Stimulated activated naive CD8-positive, alpha-beta T cell treated with anti-CD3 and anti-CD28 coated beads, Interleukin-15, Interleukin-2, amounts not matched to agents 100 ng/mL and 50 ng/mL, for 24 hours (primary cell): ENCODE measurements at regions not wholly inside any gene's neighbourhood (a gene's known extent, or its start where the extent isn't known, plus 50 kb on each side); places are given as distances from the start of the nearest gene placed in this dataset.
"Not testable (repeated sequence)": the region's sequence is repeated elsewhere in the genome, so short reads cannot be mapped to it uniquely, and the experiment has no call there.

Source experiments
- H3K27ac Mint-ChIP-seq: one replicate; pipeline ENCODE4 v1.8.0; 2021; ENCODE audit warnings: mild to moderate bottlenecking, mixed read lengths
- H3K27me3 Mint-ChIP-seq: one replicate; pipeline ENCODE4 v1.8.0; 2021; ENCODE audit warnings: mixed read lengths
- H3K36me3 Mint-ChIP-seq: one replicate; pipeline ENCODE4 v1.8.0; 2021; ENCODE audit warnings: low read depth, mixed read lengths
- H3K4me1 Mint-ChIP-seq: one replicate; pipeline ENCODE4 v1.8.0; 2021; ENCODE audit warnings: low read depth, mixed read lengths
- H3K4me3 Mint-ChIP-seq: one replicate; pipeline ENCODE4 v1.8.0; 2021; ENCODE audit warnings: mild to moderate bottlenecking, mixed read lengths
- H3K9me3 Mint-ChIP-seq: one replicate; pipeline ENCODE4 v1.8.0; 2021; ENCODE audit warnings: mixed read lengths

- H3K9me3 Mint-ChIP-seq, H3K4me3 Mint-ChIP-seq, H3K27me3 Mint-ChIP-seq, H3K36me3 Mint-ChIP-seq, H3K4me1 Mint-ChIP-seq, H3K27ac Mint-ChIP-seq: not testable (repeated sequence)
These were observed 1086.2 kb upstream of the GJE1 start for GRCh38 chr6:141046496-141046895.

DNA sequence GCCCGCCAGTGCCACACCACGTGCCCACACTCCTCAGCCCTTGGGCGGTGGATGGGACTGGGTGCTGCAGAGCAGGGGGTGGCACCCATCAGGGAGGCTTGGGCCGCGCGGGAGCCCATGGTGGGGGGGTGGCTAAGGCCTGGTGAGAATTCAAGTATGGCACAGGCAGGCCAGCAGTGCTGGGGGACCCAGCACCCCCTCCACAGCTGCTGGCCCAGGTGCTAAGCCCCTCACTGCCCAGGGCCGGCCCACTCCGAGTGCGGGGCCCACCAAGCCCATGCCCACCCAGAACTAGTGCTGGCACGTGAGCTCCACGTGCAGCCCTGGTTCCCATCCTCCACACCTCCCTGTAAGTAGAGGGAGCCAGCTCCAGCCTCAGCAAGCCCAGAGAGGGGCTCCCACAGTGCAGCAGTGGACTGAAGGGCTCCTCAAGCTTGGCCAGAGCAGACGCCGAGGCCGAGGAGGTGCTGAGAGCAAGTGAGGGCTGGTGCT, 1091.1 kb upstream of the GJE1 start:
- Mint-ChIP-seq H3K27me3 (no peaks in the 10 kb centered on the region), H3K9me3 (no peaks in the 10 kb centered on the region), H3K4me3 (no peak overlapping the region), H3K4me1 (no peaks in the 10 kb centered on the region), H3K27ac (no peak overlapping the region), H3K36me3 (no peaks in the 10 kb centered on the region)

GRCh38 chr6:141035312-141036200, 1097.2 kb upstream of the GJE1 start:
- no peaks in the 10 kb centered on the region for H3K9me3 Mint-ChIP-seq
- no peaks in the 10 kb centered on the region for H3K4me1 Mint-ChIP-seq
- no peak overlapping the region for H3K4me3 Mint-ChIP-seq
- H3K27ac Mint-ChIP-seq: no peak overlapping the region
- no peaks in the 10 kb centered on the region for H3K36me3 Mint-ChIP-seq
- H3K27me3 Mint-ChIP-seq: no peaks in the 10 kb centered on the region

DNA sequence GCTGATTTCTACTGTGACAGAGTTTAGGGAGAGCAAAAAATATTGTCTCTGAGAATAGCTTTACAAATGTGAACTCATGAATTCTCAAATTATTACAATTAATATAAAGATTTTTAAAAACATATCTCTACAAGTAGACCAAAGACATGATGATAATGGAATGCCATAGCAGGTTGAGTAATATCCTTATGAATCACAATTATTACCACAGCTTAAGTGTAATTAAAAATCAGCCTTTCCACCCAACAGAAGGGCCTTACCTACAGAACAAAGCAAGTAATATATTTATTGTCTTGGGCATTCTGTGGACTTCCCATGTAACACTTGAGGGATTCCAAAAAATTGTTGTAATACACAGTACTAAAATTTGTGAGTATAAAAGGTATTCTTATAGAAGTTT, 1099.6 kb upstream of the GJE1 start:
- no peaks in the 10 kb centered on the region for H3K9me3 Mint-ChIP-seq
- no peak overlapping the region for H3K27ac Mint-ChIP-seq
- H3K4me1 Mint-ChIP-seq: no peaks in the 10 kb centered on the region
- H3K4me3 Mint-ChIP-seq: no peak overlapping the region
- H3K27me3 Mint-ChIP-seq: no peaks in the 10 kb centered on the region
- no peaks in the 10 kb centered on the region for H3K36me3 Mint-ChIP-seq

- no peak overlapping the region for H3K4me3 Mint-ChIP-seq
- H3K9me3 Mint-ChIP-seq: no peaks in the 10 kb centered on the region
- no peaks in the 10 kb centered on the region for H3K4me1 Mint-ChIP-seq
- no peaks in the 10 kb centered on the region for H3K36me3 Mint-ChIP-seq
- H3K27ac Mint-ChIP-seq: no peak overlapping the region
- no peaks in the 10 kb centered on the region for H3K27me3 Mint-ChIP-seq
These were observed 1102.8 kb upstream of the GJE1 start for GRCh38 chr6:141029908-141030307.

GRCh38 chr6:141028791-141029280, 1103.9 kb upstream of the GJE1 start:
- no peaks in the 10 kb centered on the region for H3K4me1 Mint-ChIP-seq
- no peak overlapping the region for H3K27ac Mint-ChIP-seq
- H3K36me3 Mint-ChIP-seq: no peaks in the 10 kb centered on the region
- no peaks in the 10 kb centered on the region for H3K27me3 Mint-ChIP-seq
- H3K4me3 Mint-ChIP-seq: no peak overlapping the region
- no peaks in the 10 kb centered on the region for H3K9me3 Mint-ChIP-seq

GRCh38 chr6:141026504-141026903, 1106.2 kb upstream of the GJE1 start:
- Mint-ChIP-seq H3K4me1 (no peaks in the 10 kb centered on the region), H3K27ac (no peak overlapping the region)

DNA sequence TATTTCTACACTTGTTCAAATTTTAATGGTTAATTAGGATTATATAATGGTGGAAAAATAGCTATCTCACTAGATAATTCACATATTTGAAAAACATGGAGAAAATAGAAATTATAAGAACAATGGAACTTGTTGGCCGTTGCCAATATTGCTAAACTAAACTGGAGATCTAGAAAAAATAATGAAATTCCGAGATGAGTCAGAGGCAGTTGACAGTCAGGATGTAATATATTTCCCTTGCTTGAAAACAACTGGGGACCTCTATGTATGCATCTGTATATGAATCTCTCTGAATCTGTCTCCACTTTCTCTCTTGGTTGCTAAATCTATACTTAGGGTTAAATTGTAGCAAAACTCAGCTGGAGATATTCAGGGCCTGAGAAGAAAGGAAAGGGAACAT, 1108.2 kb upstream of the GJE1 start:
- no peaks in the 10 kb centered on the region for H3K4me1 Mint-ChIP-seq
- H3K9me3 Mint-ChIP-seq: no peaks in the 10 kb centered on the region
- H3K4me3 Mint-ChIP-seq: no peak overlapping the region
- H3K36me3 Mint-ChIP-seq: no peaks in the 10 kb centered on the region
- H3K27ac Mint-ChIP-seq: no peak overlapping the region
- H3K27me3 Mint-ChIP-seq: no peaks in the 10 kb centered on the region

More at GRCh38 chr6:141026504-141026903, 1106.2 kb upstream of the GJE1 start:
- Mint-ChIP-seq H3K36me3 (no peaks in the 10 kb centered on the region), H3K4me3 (no peak overlapping the region), H3K9me3 (no peaks in the 10 kb centered on the region), H3K27me3 (no peaks in the 10 kb centered on the region)

GRCh38 chr6:141017941-141018340, 1114.8 kb upstream of the GJE1 start:
- H3K9me3 Mint-ChIP-seq: no peaks in the 10 kb centered on the region
- H3K36me3 Mint-ChIP-seq: no peaks in the 10 kb centered on the region
- no peak overlapping the region for H3K27ac Mint-ChIP-seq
- H3K27me3 Mint-ChIP-seq: no peaks in the 10 kb centered on the region
- no peaks in the 10 kb centered on the region for H3K4me1 Mint-ChIP-seq
- H3K4me3 Mint-ChIP-seq: no peak overlapping the region

DNA sequence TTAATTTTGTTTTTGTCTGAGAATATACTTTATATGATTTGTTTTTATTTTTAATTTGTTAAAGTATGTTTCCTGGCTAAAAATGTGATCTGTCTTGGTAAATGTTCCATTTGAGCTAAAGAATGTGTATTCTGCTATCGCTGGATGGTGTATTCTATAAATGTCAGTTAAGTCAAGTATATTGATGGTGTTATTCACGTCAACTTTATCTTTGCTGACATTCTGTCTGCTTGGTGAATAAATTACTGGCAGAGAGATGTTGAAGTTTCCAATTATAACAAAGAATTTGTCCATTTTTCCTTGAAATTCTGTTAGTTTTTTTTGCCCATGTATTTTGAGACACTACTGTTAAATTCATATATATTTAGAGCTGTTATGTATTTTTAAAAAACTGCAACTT, 1131.8 kb upstream of the GJE1 start:
- Mint-ChIP-seq H3K9me3 (no peaks in the 10 kb centered on the region), H3K27me3 (no peaks in the 10 kb centered on the region), H3K27ac (no peak overlapping the region), H3K4me1 (no peaks in the 10 kb centered on the region), H3K36me3 (no peaks in the 10 kb centered on the region), H3K4me3 (no peak overlapping the region)

DNA sequence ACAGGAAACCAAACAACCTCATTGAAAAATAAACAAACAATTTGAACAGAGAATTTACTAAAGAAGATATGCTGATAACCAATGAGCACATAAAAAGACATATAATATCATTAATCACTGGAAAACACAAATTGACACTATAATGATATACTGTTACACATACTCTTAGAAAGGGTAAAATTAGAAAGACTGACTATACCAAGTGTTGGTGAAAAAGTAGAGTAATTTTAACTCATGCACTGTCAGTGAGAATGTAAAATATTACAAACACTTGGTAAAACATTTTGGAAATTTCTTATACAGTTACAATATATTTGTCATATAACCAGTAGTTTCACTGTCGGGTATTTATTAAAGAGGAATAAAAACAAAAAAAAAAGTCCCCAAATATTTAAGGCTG, 1139.2 kb upstream of the GJE1 start:
- peaks cover 8% of the 10 kb centered on the region for H3K27me3 Mint-ChIP-seq
- peaks cover 10% of the 10 kb centered on the region for H3K9me3 Mint-ChIP-seq
- H3K4me3 Mint-ChIP-seq: no peak overlapping the region
- H3K27ac Mint-ChIP-seq: no peak overlapping the region
- H3K36me3 Mint-ChIP-seq: no peaks in the 10 kb centered on the region
- H3K4me1 Mint-ChIP-seq: no peaks in the 10 kb centered on the region

DNA sequence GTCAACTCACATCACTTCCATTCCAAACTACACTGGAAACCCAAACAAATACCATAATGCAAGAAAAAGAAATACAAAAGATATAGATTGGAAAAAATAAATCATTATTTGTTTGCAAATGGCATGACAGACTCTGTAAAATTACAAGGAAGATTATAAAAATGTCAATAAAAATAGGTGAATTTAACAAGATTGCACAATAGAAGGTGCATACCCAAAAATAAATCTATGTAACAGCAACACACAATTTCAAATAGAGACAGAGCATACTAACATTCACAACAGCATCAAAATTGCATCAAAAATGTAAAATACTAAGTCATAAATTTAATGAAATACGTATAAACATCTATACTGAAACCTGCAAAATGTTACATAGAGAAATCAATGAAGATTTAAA, 1140.0 kb upstream of the GJE1 start:
- H3K9me3 Mint-ChIP-seq: peaks cover 10% of the 10 kb centered on the region
- H3K27me3 Mint-ChIP-seq: peaks cover 8% of the 10 kb centered on the region
- no peaks in the 10 kb centered on the region for H3K36me3 Mint-ChIP-seq
- H3K4me1 Mint-ChIP-seq: no peaks in the 10 kb centered on the region
- H3K4me3 Mint-ChIP-seq: no peak overlapping the region
- H3K27ac Mint-ChIP-seq: no peak overlapping the region

GRCh38 chr6:140988780-140989179, 1143.9 kb upstream of the GJE1 start:
- H3K9me3 Mint-ChIP-seq: peaks cover 7% of the 10 kb centered on the region
- no peak overlapping the region for H3K27ac Mint-ChIP-seq
- no peaks in the 10 kb centered on the region for H3K36me3 Mint-ChIP-seq
- H3K4me3 Mint-ChIP-seq: no peak overlapping the region
- no peaks in the 10 kb centered on the region for H3K4me1 Mint-ChIP-seq
- peaks cover 11% of the 10 kb centered on the region for H3K27me3 Mint-ChIP-seq

- H3K4me1 Mint-ChIP-seq: no peaks in the 10 kb centered on the region
- no peak overlapping the region for H3K27ac Mint-ChIP-seq
- peaks cover 11% of the 10 kb centered on the region for H3K27me3 Mint-ChIP-seq
- no peak overlapping the region for H3K4me3 Mint-ChIP-seq
- peaks cover 7% of the 10 kb centered on the region for H3K9me3 Mint-ChIP-seq
- no peaks in the 10 kb centered on the region for H3K36me3 Mint-ChIP-seq
These were observed 1145.2 kb upstream of the GJE1 start for GRCh38 chr6:140987364-140988155.

DNA sequence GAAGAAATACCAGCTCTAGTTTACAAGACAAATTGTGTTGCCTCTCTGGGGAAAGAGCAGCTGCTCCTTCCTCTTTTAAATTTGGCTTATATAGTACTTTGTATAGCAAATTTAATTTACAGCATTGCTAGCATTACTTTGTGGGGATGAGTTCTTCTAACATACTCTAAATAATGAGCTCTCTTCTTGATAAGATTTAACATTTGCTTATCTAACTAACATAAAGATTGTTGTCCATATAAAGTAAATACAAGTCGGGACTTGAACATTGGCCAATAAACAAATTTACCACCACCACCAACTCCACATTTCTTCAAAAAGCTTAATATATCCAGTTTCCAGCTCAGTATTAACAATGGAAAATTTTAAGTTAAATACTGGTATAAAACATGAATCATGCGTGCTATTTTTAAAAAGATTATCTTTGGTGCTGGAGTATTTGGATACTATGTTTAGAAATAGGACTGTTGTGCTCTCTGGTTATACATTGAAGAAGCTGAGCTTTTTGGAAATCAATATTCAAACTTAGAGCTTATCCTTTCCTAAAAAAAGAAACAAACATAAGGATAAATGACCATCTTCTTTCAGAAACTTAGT, 1146.9 kb upstream of the GJE1 start:
- Mint-ChIP-seq H3K4me1 (no peaks in the 10 kb centered on the region), H3K9me3 (peaks cover 7% of the 10 kb centered on the region), H3K27me3 (peaks cover 7% of the 10 kb centered on the region), H3K27ac (no peak overlapping the region), H3K4me3 (no peak overlapping the region), H3K36me3 (no peaks in the 10 kb centered on the region)
